ENCODE measurements at regions not wholly inside any gene's neighbourhood (a gene's known extent, or its start where the extent isn't known, plus 50 kb on each side); places are given as distances from the start of the nearest gene placed in this dataset.

GRCh38 chr18:53686965-53687364 lies 537.5 kb downstream of the MBD2 start:
- 56 to 71% (median 62%) methylated on average over 4 of the region's 4 CpGs for WGBS, 3 donors
- H3K27me3 ChIP-seq (ENCODE audit: control insufficient read depth in 3 of 3, insufficient read depth in 3 of 3, low read length in 3 of 3), result no peaks in the 10 kb centered on the region

GRCh38 chr18:53682796-53683195 lies 541.7 kb downstream of the MBD2 start:
- Histone ChIP-seq H3K27ac (ENCODE audit: low read depth in 1 of 3, low read length in 2 of 3) (no peak overlapping the region), H3K27me3 (ENCODE audit: control insufficient read depth in 3 of 3, insufficient read depth in 3 of 3, low read length in 3 of 3) (no peaks in the 10 kb centered on the region), H3K4me1 (ENCODE audit: control insufficient read depth in 3 of 3, insufficient read depth in 2 of 3, low read depth in 1 of 3, low read length in 2 of 3) (no peaks in the 10 kb centered on the region), H3K36me3 (ENCODE audit: control insufficient read depth in 3 of 3, insufficient read depth in 2 of 3, low read depth in 1 of 3, low read length in 3 of 3) (no peaks in the 10 kb centered on the region), H3K4me3 (ENCODE audit: low read depth in 1 of 3, low read length in 3 of 3) (no peak overlapping the region), H3K9me3 (ENCODE audit: control insufficient read depth in 2 of 2, insufficient read depth in 1 of 2, low read depth in 1 of 2, low read length in 1 of 2) (peaks cover 0 to 1% of the 10 kb centered on the region in 2 donors)
- DNase-seq (no peak), FAIRE-seq (no peak)
- WGBS, 3 donors, result 21 to 37% (median 33%) methylated on average over 2 of the region's 2 CpGs

More at GRCh38 chr18:53686965-53687364, 537.5 kb downstream of the MBD2 start:
- Histone ChIP-seq H3K4me1 (ENCODE audit: control insufficient read depth in 3 of 3, insufficient read depth in 2 of 3, low read depth in 1 of 3, low read length in 2 of 3) (no peaks in the 10 kb centered on the region), H3K27ac (ENCODE audit: low read depth in 1 of 3, low read length in 2 of 3) (no peak overlapping the region), H3K9me3 (ENCODE audit: control insufficient read depth in 2 of 2, insufficient read depth in 1 of 2, low read depth in 1 of 2, low read length in 1 of 2) (no peaks in the 10 kb centered on the region), H3K36me3 (ENCODE audit: control insufficient read depth in 3 of 3, insufficient read depth in 2 of 3, low read depth in 1 of 3, low read length in 3 of 3) (no peaks in the 10 kb centered on the region), H3K4me3 (ENCODE audit: low read depth in 1 of 3, low read length in 3 of 3) (no peak overlapping the region)
- DNase-seq (no peak), FAIRE-seq (no peak)

GRCh38 chr18:53677480-53677879 lies 547.0 kb downstream of the MBD2 start:
- Histone ChIP-seq H3K27ac (ENCODE audit: low read depth in 1 of 3, low read length in 2 of 3) (no peak overlapping the region), H3K36me3 (ENCODE audit: control insufficient read depth in 3 of 3, insufficient read depth in 2 of 3, low read depth in 1 of 3, low read length in 3 of 3) (no peaks in the 10 kb centered on the region), H3K4me1 (ENCODE audit: control insufficient read depth in 3 of 3, insufficient read depth in 2 of 3, low read depth in 1 of 3, low read length in 2 of 3) (no peaks in the 10 kb centered on the region), H3K27me3 (ENCODE audit: control insufficient read depth in 3 of 3, insufficient read depth in 3 of 3, low read length in 3 of 3) (no peaks in the 10 kb centered on the region), H3K4me3 (ENCODE audit: low read depth in 1 of 3, low read length in 3 of 3) (no peak overlapping the region), H3K9me3 (ENCODE audit: control insufficient read depth in 2 of 2, insufficient read depth in 1 of 2, low read depth in 1 of 2, low read length in 1 of 2) (peaks cover 0 to 1% of the 10 kb centered on the region in 2 donors)
- FAIRE-seq, result no peak
- 76 to 79% (median 77%) methylated on average over 1 of the region's 1 CpG for WGBS, 3 donors
- no peak for DNase-seq

GRCh38 chr18:53665701-53666100 lies 558.8 kb downstream of the MBD2 start:
- H3K9me3 ChIP-seq (ENCODE audit: control insufficient read depth in 2 of 2, insufficient read depth in 1 of 2, low read depth in 1 of 2, low read length in 1 of 2), result peaks cover 0 to 5% of the 10 kb centered on the region in 2 donors
- WGBS, 3 donors, result 75 to 80% (median 80%) methylated on average over 4 of the region's 4 CpGs
- H3K4me3 ChIP-seq (ENCODE audit: low read depth in 1 of 3, low read length in 3 of 3), result no peak overlapping the region
- DNase-seq, result no peak
- H3K27me3 ChIP-seq (ENCODE audit: control insufficient read depth in 3 of 3, insufficient read depth in 3 of 3, low read length in 3 of 3), result no peaks in the 10 kb centered on the region
- no peak for FAIRE-seq
- H3K4me1 ChIP-seq (ENCODE audit: control insufficient read depth in 3 of 3, insufficient read depth in 2 of 3, low read depth in 1 of 3, low read length in 2 of 3), result no peaks in the 10 kb centered on the region
- H3K36me3 ChIP-seq (ENCODE audit: control insufficient read depth in 3 of 3, insufficient read depth in 2 of 3, low read depth in 1 of 3, low read length in 3 of 3), result no peaks in the 10 kb centered on the region
- no peak overlapping the region for H3K27ac ChIP-seq (ENCODE audit: low read depth in 1 of 3, low read length in 2 of 3)

- no peak for DNase-seq
- no peaks in the 10 kb centered on the region for H3K27me3 ChIP-seq (ENCODE audit: control insufficient read depth in 3 of 3, insufficient read depth in 3 of 3, low read length in 3 of 3)
- no peak for FAIRE-seq
- H3K27ac ChIP-seq (ENCODE audit: low read depth in 1 of 3, low read length in 2 of 3), result no peak overlapping the region
- H3K4me3 ChIP-seq (ENCODE audit: low read depth in 1 of 3, low read length in 3 of 3), result no peak overlapping the region
- H3K9me3 ChIP-seq (ENCODE audit: control insufficient read depth in 2 of 2, insufficient read depth in 1 of 2, low read depth in 1 of 2, low read length in 1 of 2), result peaks cover 0 to 5% of the 10 kb centered on the region in 2 donors
- no peaks in the 10 kb centered on the region for H3K36me3 ChIP-seq (ENCODE audit: control insufficient read depth in 3 of 3, insufficient read depth in 2 of 3, low read depth in 1 of 3, low read length in 3 of 3)
- H3K4me1 ChIP-seq (ENCODE audit: control insufficient read depth in 3 of 3, insufficient read depth in 2 of 3, low read depth in 1 of 3, low read length in 2 of 3), result no peaks in the 10 kb centered on the region
These were observed 559.9 kb downstream of the MBD2 start for GRCh38 chr18:53664575-53664974.

- H3K27ac ChIP-seq (ENCODE audit: low read depth in 1 of 3, low read length in 2 of 3), result no peak overlapping the region
- 70 to 86% (median 73%) methylated on average over 2 of the region's 2 CpGs for WGBS, 3 donors
- no peaks in the 10 kb centered on the region for H3K36me3 ChIP-seq (ENCODE audit: control insufficient read depth in 3 of 3, insufficient read depth in 2 of 3, low read depth in 1 of 3, low read length in 3 of 3)
- H3K9me3 ChIP-seq (ENCODE audit: control insufficient read depth in 2 of 2, insufficient read depth in 1 of 2, low read depth in 1 of 2, low read length in 1 of 2), result peaks cover 0 to 8% of the 10 kb centered on the region in 2 donors
- H3K4me1 ChIP-seq (ENCODE audit: control insufficient read depth in 3 of 3, insufficient read depth in 2 of 3, low read depth in 1 of 3, low read length in 2 of 3), result no peaks in the 10 kb centered on the region
- no peak for FAIRE-seq
- no peak overlapping the region for H3K4me3 ChIP-seq (ENCODE audit: low read depth in 1 of 3, low read length in 3 of 3)
- no peaks in the 10 kb centered on the region for H3K27me3 ChIP-seq (ENCODE audit: control insufficient read depth in 3 of 3, insufficient read depth in 3 of 3, low read length in 3 of 3)
- no peak for DNase-seq
These were observed 564.2 kb downstream of the MBD2 start for GRCh38 chr18:53660306-53660705.

- WGBS, 3 donors, result 50 to 81% (median 67%) methylated on average over 2 of the region's 2 CpGs
- DNase-seq, result no peak
- Histone ChIP-seq H3K4me3 (ENCODE audit: low read depth in 1 of 3, low read length in 3 of 3) (no peak overlapping the region), H3K9me3 (ENCODE audit: control insufficient read depth in 2 of 2, insufficient read depth in 1 of 2, low read depth in 1 of 2, low read length in 1 of 2) (peaks cover 0 to 6% of the 10 kb centered on the region in 2 donors), H3K27me3 (ENCODE audit: control insufficient read depth in 3 of 3, insufficient read depth in 3 of 3, low read length in 3 of 3) (no peaks in the 10 kb centered on the region), H3K27ac (ENCODE audit: low read depth in 1 of 3, low read length in 2 of 3) (no peak overlapping the region), H3K4me1 (ENCODE audit: control insufficient read depth in 3 of 3, insufficient read depth in 2 of 3, low read depth in 1 of 3, low read length in 2 of 3) (no peaks in the 10 kb centered on the region), H3K36me3 (ENCODE audit: control insufficient read depth in 3 of 3, insufficient read depth in 2 of 3, low read depth in 1 of 3, low read length in 3 of 3) (no peaks in the 10 kb centered on the region)
- FAIRE-seq, result no peak
These were observed 567.2 kb downstream of the MBD2 start for GRCh38 chr18:53657257-53657656.

GRCh38 chr18:53649621-53650020 lies 574.8 kb downstream of the MBD2 start:
- WGBS, 3 donors, result 21 to 32% (median 22%) methylated on average over 3 of the region's 3 CpGs
- no peak for FAIRE-seq
- no peak for DNase-seq

GRCh38 chr18:53644799-53645471 lies 579.5 kb downstream of the MBD2 start:
- Histone ChIP-seq H3K9me3 (ENCODE audit: control insufficient read depth in 2 of 2, insufficient read depth in 1 of 2, low read depth in 1 of 2, low read length in 1 of 2) (no peaks in the 10 kb centered on the region), H3K27me3 (ENCODE audit: control insufficient read depth in 3 of 3, insufficient read depth in 3 of 3, low read length in 3 of 3) (no peaks in the 10 kb centered on the region), H3K4me3 (ENCODE audit: low read depth in 1 of 3, low read length in 3 of 3) (no peak overlapping the region), H3K4me1 (ENCODE audit: control insufficient read depth in 3 of 3, insufficient read depth in 2 of 3, low read depth in 1 of 3, low read length in 2 of 3) (no peaks in the 10 kb centered on the region), H3K27ac (ENCODE audit: low read depth in 1 of 3, low read length in 2 of 3) (no peak overlapping the region), H3K36me3 (ENCODE audit: control insufficient read depth in 3 of 3, insufficient read depth in 2 of 3, low read depth in 1 of 3, low read length in 3 of 3) (no peaks in the 10 kb centered on the region)
- no peak for FAIRE-seq
- WGBS, 3 donors, result 29 to 56% (median 40%) methylated on average over 2 of the region's 2 CpGs
- no peak for DNase-seq

More at GRCh38 chr18:53649621-53650020, 574.8 kb downstream of the MBD2 start:
- Histone ChIP-seq H3K4me3 (ENCODE audit: low read depth in 1 of 3, low read length in 3 of 3) (no peak overlapping the region), H3K27ac (ENCODE audit: low read depth in 1 of 3, low read length in 2 of 3) (no peak overlapping the region), H3K27me3 (ENCODE audit: control insufficient read depth in 3 of 3, insufficient read depth in 3 of 3, low read length in 3 of 3) (no peaks in the 10 kb centered on the region), H3K36me3 (ENCODE audit: control insufficient read depth in 3 of 3, insufficient read depth in 2 of 3, low read depth in 1 of 3, low read length in 3 of 3) (no peaks in the 10 kb centered on the region), H3K4me1 (ENCODE audit: control insufficient read depth in 3 of 3, insufficient read depth in 2 of 3, low read depth in 1 of 3, low read length in 2 of 3) (no peaks in the 10 kb centered on the region), H3K9me3 (ENCODE audit: control insufficient read depth in 2 of 2, insufficient read depth in 1 of 2, low read depth in 1 of 2, low read length in 1 of 2) (no peaks in the 10 kb centered on the region)
